Transverse colon (tissue), 4 donors: ENCODE measurements at regions not wholly inside any gene's neighbourhood (a gene's known extent, or its start where the extent isn't known, plus 50 kb on each side); places are given as distances from the start of the nearest gene placed in this dataset.

Experiments
- DNase-seq: peaks from one replicate; pipeline ENCODE4 v3.0.0-alpha.2; 2019
- H3K27ac ChIP-seq, 4 donors: fragments of 200-600 bp; sonication (generic); 2 replicates each; pipeline ENCODE4 v1.5.1; 2016 to 2018; ENCODE audit warnings: inconsistent platforms in 4 of 4
- H3K27me3 ChIP-seq: fragments of 200-600 bp; sonication (generic); 2 replicates; pipeline ENCODE4 v1.5.1; 2017; ENCODE audit warnings: inconsistent platforms
- H3K36me3 ChIP-seq, 4 donors: fragments of 200-600 bp; sonication (generic); 2 replicates each; pipeline ENCODE4 v1.5.1; 2017 to 2019; ENCODE audit warnings: inconsistent platforms in 4 of 4
- H3K4me1 ChIP-seq, 4 donors: fragments of 200-600 bp; sonication (generic); 2 replicates each; pipeline ENCODE4 v1.5.1; 2017 to 2020; ENCODE audit warnings: inconsistent platforms in 4 of 4
- H3K4me3 ChIP-seq, 4 donors: fragments of 200-600 bp; sonication (generic); 1 replicate in 1 of 4; 2 replicates in 3 of 4; pipeline versions ENCODE4 v1.5.1 to v1.6.1; 2017 to 2019; ENCODE audit warnings: inconsistent platforms in 4 of 4
- H3K9me3 ChIP-seq, 2 donors: fragments of 200-600 bp; sonication (generic); 2 replicates each; pipeline ENCODE4 v1.5.1; 2017 to 2019; ENCODE audit warnings: inconsistent platforms in 2 of 2
- CTCF ChIP-seq, 5 experiments: fragments of 200-600 bp in 3 of 5; fragments of 450-650 bp in 2 of 5; sonication (generic) in 3 of 5; IDR thresholded peaks; 1 replicate in 2 of 5; 2 replicates in 3 of 5; pipeline ENCODE4 v1.5.1; 2016 to 2017; ENCODE audit warnings: antibody characterized with exemption in 5 of 5, inconsistent platforms in 3 of 5, mild to moderate bottlenecking in 2 of 5, moderate library complexity in 1 of 5
- EP300 ChIP-seq: sonication (generic); formaldehyde crosslinking; IDR thresholded peaks from one replicate; pipeline ENCODE4 v1.6.1; 2017; ENCODE audit warnings: antibody characterized with exemption, low read depth
- POLR2A ChIP-seq: fragments of 450-650 bp; IDR thresholded peaks from one replicate; pipeline ENCODE4 v1.6.1; 2016; ENCODE audit warnings: antibody characterized with exemption, mild to moderate bottlenecking, moderate library complexity
- POLR2AphosphoS5 ChIP-seq, 3 donors: sonication (generic); formaldehyde crosslinking; IDR thresholded peaks; one replicate each; pipeline ENCODE4 v1.6.1; 2016; ENCODE audit warnings: antibody characterized with exemption in 3 of 3
- WGBS, 2 donors: methylation state at CpG; one replicate each; pipeline ENCODE4 v1.1.5; 2018; ENCODE audit warnings: low coverage in 1 of 2; 5-methylcytosine and 5-hydroxymethylcytosine counted together
- in situ Hi-C, 4 donors: fragments of 200-750 bp; cut with MboI; loops; one replicate each; pipeline versions ENCODE4 v1.15.0 to v1.15.1; 2017; ENCODE audit warnings: low sequenced_read_pairs in 3 of 4, low pct_ligation_motif_present in 1 of 4, low pct_unique_long_range_greater_than_20kb in 1 of 4
- intact Hi-C: fragments of 100-400 bp; cut with DNase I; formaldehyde crosslinking; loops from one replicate; pipeline ENCODE4 v1.15.1; 2023; ENCODE audit warnings: low total_unique reads

GRCh38 chr3:82085851-82086475 is 324.5 kb upstream of the GBE1 start:
- no peak for TF ChIP-seq EP300
- TF ChIP-seq POLR2A = no peak
- no peak for TF ChIP-seq CTCF (IDR thresholded peaks at IDR 0.05)
- TF ChIP-seq POLR2AphosphoS5 (IDR thresholded peaks at IDR 0.05) = no peak
- 78 to 82% methylated on average over 5 of the region's 5 CpGs for WGBS, 2 donors
- H3K27ac ChIP-seq = no peak overlapping the region
- H3K4me3 ChIP-seq = no peak overlapping the region
- H3K4me1 ChIP-seq = no peaks in the 10 kb centered on the region
- H3K27me3 ChIP-seq = no peaks in the 10 kb centered on the region
- in situ Hi-C loops = no loop called here
- no peaks in the 10 kb centered on the region for H3K9me3 ChIP-seq
- H3K36me3 ChIP-seq = no peaks in the 10 kb centered on the region
- DNase-seq = no peak
- intact Hi-C loops = no loop called here

GRCh38 chr3:82085356-82085755 is 323.9 kb upstream of the GBE1 start:
- H3K4me3 ChIP-seq = no peak overlapping the region
- no peaks in the 10 kb centered on the region for H3K4me1 ChIP-seq
- DNase-seq = no peak
- no peaks in the 10 kb centered on the region for H3K36me3 ChIP-seq
- no peaks in the 10 kb centered on the region for H3K27me3 ChIP-seq
- H3K27ac ChIP-seq = no peak overlapping the region
- H3K9me3 ChIP-seq = no peaks in the 10 kb centered on the region
- in situ Hi-C loops = no loop called here
- intact Hi-C loops = no loop called here
- 48 to 62% methylated on average over 3 of the region's 3 CpGs for WGBS, 2 donors
- TF ChIP-seq EP300 (no peak), POLR2AphosphoS5 (IDR thresholded peaks at IDR 0.05) (no peak), CTCF (IDR thresholded peaks at IDR 0.05) (no peak), POLR2A (no peak)

- no peak overlapping the region for H3K27ac ChIP-seq
- 71 to 90% methylated on average over 1 of the region's 1 CpG for WGBS, 2 donors
Measured at GRCh38 chr3:82084824-82085223, 323.4 kb upstream of the GBE1 start.

GRCh38 chr3:82082796-82083195 is 321.4 kb upstream of the GBE1 start:
- in situ Hi-C loops = no loop called here
- H3K27me3 ChIP-seq = no peaks in the 10 kb centered on the region
- intact Hi-C loops = no loop called here
- no peak overlapping the region for H3K27ac ChIP-seq
- no peak for TF ChIP-seq POLR2A
- no peak for TF ChIP-seq POLR2AphosphoS5 (IDR thresholded peaks at IDR 0.05)
- TF ChIP-seq CTCF (IDR thresholded peaks at IDR 0.05) = no peak
- no peak for TF ChIP-seq EP300
- no peaks in the 10 kb centered on the region for H3K9me3 ChIP-seq
- H3K36me3 ChIP-seq = no peaks in the 10 kb centered on the region
- H3K4me1 ChIP-seq = no peaks in the 10 kb centered on the region
- no peak for DNase-seq
- H3K4me3 ChIP-seq = no peak overlapping the region

More at GRCh38 chr3:82084824-82085223, 323.4 kb upstream of the GBE1 start:
- H3K9me3 ChIP-seq = no peaks in the 10 kb centered on the region
- no peaks in the 10 kb centered on the region for H3K36me3 ChIP-seq
- TF ChIP-seq EP300 (no peak), POLR2A (no peak), CTCF (IDR thresholded peaks at IDR 0.05) (no peak), POLR2AphosphoS5 (IDR thresholded peaks at IDR 0.05) (no peak)
- in situ Hi-C loops = no loop called here
- DNase-seq = no peak
- no peak overlapping the region for H3K4me3 ChIP-seq
- intact Hi-C loops = no loop called here
- no peaks in the 10 kb centered on the region for H3K4me1 ChIP-seq
- no peaks in the 10 kb centered on the region for H3K27me3 ChIP-seq
